ENCODE measurements at regions not wholly inside any gene's neighbourhood (a gene's known extent, or its start where the extent isn't known, plus 50 kb on each side); places are given as distances from the start of the nearest gene placed in this dataset.
"Not testable (repeated sequence)": the region's sequence is repeated elsewhere in the genome, so short reads cannot be mapped to it uniquely, and the experiment has no call there.

GRCh38 chr14:97808541-97808940, 1011.4 kb downstream of the VRK1 start:
- not testable (repeated sequence) for H3K4me1 ChIP-seq (ENCODE audit: insufficient read depth, low read length); H3K27me3 ChIP-seq (ENCODE audit: insufficient read depth, low read length); H3K4me3 ChIP-seq (ENCODE audit: low read length); H3K9me3 ChIP-seq (ENCODE audit: insufficient read depth, low read depth, low read length); H3K9ac ChIP-seq (ENCODE audit: low read depth, low read length); H3K36me3 ChIP-seq (ENCODE audit: insufficient read depth, low read depth, low read length); H3K27ac ChIP-seq (ENCODE audit: low read length)

DNA sequence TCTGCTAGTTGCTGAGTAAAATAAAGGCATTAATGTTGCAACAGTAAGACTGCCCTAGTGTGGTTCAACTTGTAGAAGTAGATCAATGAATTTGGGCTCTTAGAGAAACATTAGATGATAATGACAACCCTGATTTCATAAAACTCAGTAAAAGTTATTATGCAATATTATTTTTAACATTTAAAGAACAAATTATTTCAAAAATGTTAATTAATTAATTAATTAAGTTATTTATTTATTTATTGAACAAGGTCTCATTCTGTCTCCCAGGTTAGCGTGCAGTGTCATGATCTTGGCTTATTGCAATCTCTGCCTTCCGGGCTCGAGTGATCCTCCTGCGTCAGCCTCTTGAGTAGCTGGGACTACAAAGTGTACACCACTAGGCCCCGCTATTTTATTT, 1016.4 kb downstream of the VRK1 start:
- Histone ChIP-seq H3K9me3 (ENCODE audit: insufficient read depth, low read depth, low read length) (no peaks in the 10 kb centered on the region), H3K4me3 (ENCODE audit: low read length) (no peak overlapping the region)

DNA sequence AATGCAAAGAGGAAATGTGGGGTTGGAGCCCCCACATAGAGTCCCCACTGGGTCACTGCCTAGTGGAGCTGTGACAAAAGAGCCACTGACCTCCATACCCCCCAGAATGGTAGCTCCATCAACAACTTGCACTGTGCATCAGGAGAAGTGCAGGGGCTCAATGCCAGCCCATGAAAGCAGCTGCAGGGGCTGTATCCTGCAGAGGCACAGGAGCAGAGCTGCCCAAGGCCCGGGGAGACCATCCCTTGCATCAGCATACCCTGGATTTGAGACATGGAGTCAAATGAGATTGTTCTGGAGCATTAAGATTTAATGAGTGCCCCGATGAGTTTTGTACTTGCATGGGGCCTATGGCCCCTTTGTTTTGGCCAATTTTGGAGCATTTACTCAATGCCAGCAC, 1023.6 kb downstream of the VRK1 start:
- Histone ChIP-seq H3K27ac (ENCODE audit: low read length) (no peak overlapping the region), H3K9ac (ENCODE audit: low read depth, low read length) (no peak overlapping the region), H3K4me3 (ENCODE audit: low read length) (no peak overlapping the region)

More for the DNA sequence above, 1016.4 kb downstream of the VRK1 start:
- no peak overlapping the region for H3K9ac ChIP-seq (ENCODE audit: low read depth, low read length)
- no peak overlapping the region for H3K27ac ChIP-seq (ENCODE audit: low read length)
- H3K27me3 ChIP-seq (ENCODE audit: insufficient read depth, low read length) = no peaks in the 10 kb centered on the region
- H3K4me1 ChIP-seq (ENCODE audit: insufficient read depth, low read length) = no peaks in the 10 kb centered on the region
- H3K36me3 ChIP-seq (ENCODE audit: insufficient read depth, low read depth, low read length) = no peaks in the 10 kb centered on the region

DNA sequence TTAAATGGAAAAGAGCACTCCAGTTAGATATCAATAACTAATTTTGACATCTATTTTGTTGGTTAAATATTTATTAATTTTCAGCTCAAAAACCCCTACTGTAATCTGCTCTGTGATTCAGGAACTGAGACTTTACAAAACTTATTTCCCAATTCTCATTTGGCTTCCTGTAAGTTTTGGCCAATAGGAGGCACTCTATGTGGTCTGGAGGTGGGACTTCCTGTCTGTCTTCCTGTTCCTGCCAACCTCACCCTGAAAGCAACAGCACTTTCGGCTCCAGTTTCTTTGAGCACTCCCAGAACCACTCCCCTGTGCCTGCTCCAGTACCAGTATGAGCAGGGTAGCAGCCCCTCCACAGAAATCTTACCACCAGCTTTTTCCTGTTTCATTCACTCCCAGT, 1027.0 kb downstream of the VRK1 start:
- Histone ChIP-seq H3K27ac (ENCODE audit: low read length) (no peak overlapping the region), H3K36me3 (ENCODE audit: insufficient read depth, low read depth, low read length) (no peaks in the 10 kb centered on the region), H3K9me3 (ENCODE audit: insufficient read depth, low read depth, low read length) (no peaks in the 10 kb centered on the region), H3K4me1 (ENCODE audit: insufficient read depth, low read length) (no peaks in the 10 kb centered on the region), H3K9ac (ENCODE audit: low read depth, low read length) (no peak overlapping the region), H3K4me3 (ENCODE audit: low read length) (no peak overlapping the region), H3K27me3 (ENCODE audit: insufficient read depth, low read length) (no peaks in the 10 kb centered on the region)

More for the DNA sequence above, 1023.6 kb downstream of the VRK1 start:
- no peaks in the 10 kb centered on the region for H3K36me3 ChIP-seq (ENCODE audit: insufficient read depth, low read depth, low read length)
- H3K9me3 ChIP-seq (ENCODE audit: insufficient read depth, low read depth, low read length) = no peaks in the 10 kb centered on the region
- no peaks in the 10 kb centered on the region for H3K4me1 ChIP-seq (ENCODE audit: insufficient read depth, low read length)
- no peaks in the 10 kb centered on the region for H3K27me3 ChIP-seq (ENCODE audit: insufficient read depth, low read length)

- H3K27ac ChIP-seq (ENCODE audit: low read length) = no peak overlapping the region
- no peaks in the 10 kb centered on the region for H3K4me1 ChIP-seq (ENCODE audit: insufficient read depth, low read length)
- no peaks in the 10 kb centered on the region for H3K36me3 ChIP-seq (ENCODE audit: insufficient read depth, low read depth, low read length)
- H3K9ac ChIP-seq (ENCODE audit: low read depth, low read length) = no peak overlapping the region
- H3K9me3 ChIP-seq (ENCODE audit: insufficient read depth, low read depth, low read length) = no peaks in the 10 kb centered on the region
- no peaks in the 10 kb centered on the region for H3K27me3 ChIP-seq (ENCODE audit: insufficient read depth, low read length)
- no peak overlapping the region for H3K4me3 ChIP-seq (ENCODE audit: low read length)
Observed at GRCh38 chr14:97827746-97828145, 1030.6 kb downstream of the VRK1 start.

- Histone ChIP-seq H3K36me3 (ENCODE audit: insufficient read depth, low read depth, low read length) (no peaks in the 10 kb centered on the region), H3K4me1 (ENCODE audit: insufficient read depth, low read length) (no peaks in the 10 kb centered on the region), H3K9ac (ENCODE audit: low read depth, low read length) (no peak overlapping the region), H3K9me3 (ENCODE audit: insufficient read depth, low read depth, low read length) (no peaks in the 10 kb centered on the region), H3K27me3 (ENCODE audit: insufficient read depth, low read length) (no peaks in the 10 kb centered on the region), H3K4me3 (ENCODE audit: low read length) (no peak overlapping the region), H3K27ac (ENCODE audit: low read length) (no peak overlapping the region)
Observed at GRCh38 chr14:97832776-97833175, 1035.6 kb downstream of the VRK1 start.

- H3K4me3 ChIP-seq (ENCODE audit: low read length) = no peak overlapping the region
Observed at GRCh38 chr14:97838986-97839385, 1041.8 kb downstream of the VRK1 start.

DNA sequence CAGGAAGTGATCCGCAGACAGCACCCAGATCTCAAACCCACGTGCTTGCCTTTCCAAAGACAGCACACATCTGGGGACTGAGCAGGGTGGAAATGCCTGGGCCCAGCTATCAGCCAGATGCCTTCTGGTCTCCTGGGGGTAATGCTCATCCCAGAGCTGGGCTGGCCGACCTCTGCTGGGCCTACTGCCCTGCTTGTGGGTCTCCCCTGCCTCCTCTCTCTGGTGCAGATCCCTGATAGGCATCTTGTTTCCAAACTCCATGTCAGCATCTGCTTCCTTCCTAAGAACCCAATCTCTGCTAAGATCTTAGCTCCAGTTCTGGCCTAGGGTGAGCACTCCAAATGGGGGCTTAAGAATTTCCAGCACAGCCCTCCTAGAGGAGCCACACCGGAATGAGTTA, 1043.0 kb downstream of the VRK1 start:
- Histone ChIP-seq H3K4me1 (ENCODE audit: insufficient read depth, low read length) (no peaks in the 10 kb centered on the region; the same call in 1 of the 2 replicates), H3K27ac (ENCODE audit: low read length) (no peak overlapping the region), H3K27me3 (ENCODE audit: insufficient read depth, low read length) (no peaks in the 10 kb centered on the region), H3K9me3 (ENCODE audit: insufficient read depth, low read depth, low read length) (no peaks in the 10 kb centered on the region), H3K4me3 (ENCODE audit: low read length) (no peak overlapping the region), H3K9ac (ENCODE audit: low read depth, low read length) (no peak overlapping the region), H3K36me3 (ENCODE audit: insufficient read depth, low read depth, low read length) (no peaks in the 10 kb centered on the region)

More at GRCh38 chr14:97838986-97839385, 1041.8 kb downstream of the VRK1 start:
- Histone ChIP-seq H3K9ac (ENCODE audit: low read depth, low read length) (no peak overlapping the region), H3K36me3 (ENCODE audit: insufficient read depth, low read depth, low read length) (no peaks in the 10 kb centered on the region), H3K4me1 (ENCODE audit: insufficient read depth, low read length) (no peaks in the 10 kb centered on the region; the same call in 1 of the 2 replicates), H3K27ac (ENCODE audit: low read length) (no peak overlapping the region), H3K9me3 (ENCODE audit: insufficient read depth, low read depth, low read length) (no peaks in the 10 kb centered on the region), H3K27me3 (ENCODE audit: insufficient read depth, low read length) (no peaks in the 10 kb centered on the region)

GRCh38 chr14:97841762-97842161, 1044.6 kb downstream of the VRK1 start:
- H3K9me3 ChIP-seq (ENCODE audit: insufficient read depth, low read depth, low read length) = no peaks in the 10 kb centered on the region
- H3K27me3 ChIP-seq (ENCODE audit: insufficient read depth, low read length) = no peaks in the 10 kb centered on the region
- H3K9ac ChIP-seq (ENCODE audit: low read depth, low read length) = no peak overlapping the region
- H3K4me3 ChIP-seq (ENCODE audit: low read length) = no peak overlapping the region
- no peak overlapping the region for H3K27ac ChIP-seq (ENCODE audit: low read length)
- no peaks in the 10 kb centered on the region for H3K36me3 ChIP-seq (ENCODE audit: insufficient read depth, low read depth, low read length)
- no peaks in the 10 kb centered on the region; the same call in 1 of the 2 replicates for H3K4me1 ChIP-seq (ENCODE audit: insufficient read depth, low read length)

DNA sequence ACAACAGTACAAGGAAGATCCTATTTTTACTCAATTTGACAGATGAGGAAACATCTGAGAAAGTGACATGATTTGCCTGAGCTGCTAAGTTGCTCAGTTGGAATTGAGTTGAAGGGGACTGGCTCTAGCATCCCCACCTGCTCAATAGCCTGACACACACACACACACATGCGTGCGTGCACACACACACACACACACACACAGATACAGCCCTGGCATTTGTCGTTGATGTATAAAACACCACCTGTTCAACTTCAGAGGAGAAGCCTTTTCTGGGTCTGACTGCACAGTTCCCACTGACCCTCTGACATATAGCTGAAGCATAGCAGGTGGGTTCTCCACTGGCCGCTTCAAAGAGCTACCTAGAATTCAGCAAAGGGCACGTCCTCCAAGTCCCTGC, 1045.9 kb downstream of the VRK1 start:
- Histone ChIP-seq H3K36me3 (ENCODE audit: insufficient read depth, low read depth, low read length) (no peaks in the 10 kb centered on the region), H3K27me3 (ENCODE audit: insufficient read depth, low read length) (no peaks in the 10 kb centered on the region), H3K9ac (ENCODE audit: low read depth, low read length) (no peak overlapping the region)

DNA sequence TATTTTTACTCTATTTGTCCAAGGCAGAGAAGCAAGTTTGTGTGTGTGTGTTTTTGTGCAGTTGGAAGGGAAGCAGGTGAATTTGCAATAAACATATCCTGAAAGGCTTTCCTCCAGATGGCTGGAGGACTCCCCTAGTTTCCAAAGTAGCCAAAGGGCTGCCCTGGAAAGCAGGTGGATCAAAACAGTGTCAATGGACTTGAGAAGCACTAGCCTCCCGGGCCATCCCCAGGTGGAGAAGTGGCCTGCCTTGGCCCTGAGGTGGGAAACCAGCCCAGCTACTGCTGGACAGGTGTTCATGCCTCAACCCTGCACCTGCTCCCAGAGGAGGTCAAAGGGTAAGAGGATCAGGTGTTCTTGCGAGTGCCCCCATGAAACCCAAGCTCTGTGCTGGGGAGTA, 1046.9 kb downstream of the VRK1 start:
- H3K4me1 ChIP-seq (ENCODE audit: insufficient read depth, low read length) = no peaks in the 10 kb centered on the region
- H3K27me3 ChIP-seq (ENCODE audit: insufficient read depth, low read length) = no peaks in the 10 kb centered on the region
- H3K9ac ChIP-seq (ENCODE audit: low read depth, low read length) = no peak overlapping the region
- no peaks in the 10 kb centered on the region for H3K9me3 ChIP-seq (ENCODE audit: insufficient read depth, low read depth, low read length)
- no peak overlapping the region for H3K4me3 ChIP-seq (ENCODE audit: low read length)
- H3K27ac ChIP-seq (ENCODE audit: low read length) = no peak overlapping the region
- H3K36me3 ChIP-seq (ENCODE audit: insufficient read depth, low read depth, low read length) = no peaks in the 10 kb centered on the region

More for the DNA sequence above, 1045.9 kb downstream of the VRK1 start:
- H3K9me3 ChIP-seq (ENCODE audit: insufficient read depth, low read depth, low read length) = no peaks in the 10 kb centered on the region
- no peaks in the 10 kb centered on the region; the same call in 1 of the 2 replicates for H3K4me1 ChIP-seq (ENCODE audit: insufficient read depth, low read length)
- H3K27ac ChIP-seq (ENCODE audit: low read length) = no peak overlapping the region
- no peak overlapping the region for H3K4me3 ChIP-seq (ENCODE audit: low read length)

DNA sequence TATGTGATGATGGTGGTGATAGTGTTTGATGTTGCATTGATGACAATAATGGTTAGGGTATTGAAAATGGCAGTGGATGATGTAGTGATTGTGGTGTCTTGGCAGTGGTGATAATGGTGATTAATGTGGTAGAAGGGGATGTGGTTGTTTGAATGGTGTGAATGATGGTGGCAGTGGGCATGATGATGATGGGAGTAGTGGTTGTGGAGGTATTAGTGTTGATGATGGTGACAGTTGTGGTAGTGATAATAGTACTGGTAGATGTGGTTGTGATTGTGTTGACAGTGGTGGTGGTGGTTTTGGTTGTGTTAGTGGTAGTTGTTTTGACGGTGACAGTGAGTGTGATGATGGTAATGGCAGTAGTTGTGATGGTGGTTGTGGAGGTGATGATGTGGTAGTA, 1049.0 kb downstream of the VRK1 start:
- Histone ChIP-seq H3K27ac (ENCODE audit: low read length) (no peak overlapping the region), H3K36me3 (ENCODE audit: insufficient read depth, low read depth, low read length) (no peaks in the 10 kb centered on the region), H3K4me1 (ENCODE audit: insufficient read depth, low read length) (no peaks in the 10 kb centered on the region), H3K27me3 (ENCODE audit: insufficient read depth, low read length) (no peaks in the 10 kb centered on the region), H3K9ac (ENCODE audit: low read depth, low read length) (no peak overlapping the region), H3K9me3 (ENCODE audit: insufficient read depth, low read depth, low read length) (no peaks in the 10 kb centered on the region), H3K4me3 (ENCODE audit: low read length) (no peak overlapping the region)
